Keratinocyte (primary cell): ENCODE measurements at regions not wholly inside any gene's neighbourhood (a gene's known extent, or its start where the extent isn't known, plus 50 kb on each side); places are given as distances from the start of the nearest gene placed in this dataset.

Source experiments
- CTCF ChIP-seq, 3 experiments: IDR thresholded peaks in 1 of 3; conservative IDR thresholded peaks in 1 of 3; optimal IDR thresholded peaks in 1 of 3; 2 replicates in 2 of 3; 3 replicates in 1 of 3; pipeline versions ENCODE3 to v1.5.1; 2011; ENCODE audit warnings: low read length in 3 of 3, mild to moderate bottlenecking in 3 of 3, moderate library complexity in 2 of 3, control low read depth in 1 of 3, inconsistent platforms in 1 of 3; ENCODE audit not compliant: insufficient read depth in 2 of 3; ENCODE audit errors: extremely low read depth in 1 of 3
- EZH2 ChIP-seq: IDR thresholded peaks from one replicate; pipeline ENCODE4 v1.6.1; 2012; ENCODE audit warnings: inconsistent platforms, mild to moderate bottlenecking, low read length, moderate library complexity

GRCh38 chr1:176271572-176271971 is 64.5 kb upstream of the COP1 start:
- TF ChIP-seq EZH2 (no peak), CTCF (optimal IDR thresholded peaks at IDR 0.05 in 1 of 3, IDR thresholded peaks at IDR 0.05 in 1 of 3, conservative IDR thresholded peaks at IDR 0.05 in 1 of 3; ENCODE audit: extremely low read depth in 1 of 3, insufficient read depth in 2 of 3, low read length in 3 of 3) (no peak)
